ENCODE measurements at regions not wholly inside any gene's neighbourhood (a gene's known extent, or its start where the extent isn't known, plus 50 kb on each side); places are given as distances from the start of the nearest gene placed in this dataset.

DNA sequence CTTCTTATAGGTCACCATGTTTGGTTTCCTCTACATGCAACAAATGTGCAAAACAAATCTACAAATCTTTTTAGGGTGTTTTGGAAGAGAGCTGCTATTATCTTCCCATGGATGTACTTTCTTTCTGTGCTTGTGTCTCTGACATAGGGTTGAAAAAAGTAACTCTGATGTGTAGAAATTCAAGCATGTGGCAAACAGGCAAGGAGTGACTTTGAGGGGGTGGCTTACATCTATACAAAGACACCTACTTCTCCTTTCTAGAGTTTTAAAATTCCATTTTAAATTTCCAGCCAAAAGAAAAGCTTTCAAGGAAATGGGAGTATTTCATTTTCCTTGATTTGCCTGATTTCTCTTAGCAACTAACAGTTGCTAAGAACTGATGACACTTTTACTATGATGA, 904.8 kb upstream of the CELF4 start:
- H3K27me3 ChIP-seq (replicated peaks; ENCODE audit: insufficient read depth) = no peaks in the 10 kb centered on the region
- no peak for ATAC-seq (ENCODE audit: insufficient number of reproducible peaks, low FRiP score, low read depth)
- H3K27ac ChIP-seq = no peak overlapping the region
- no peak overlapping the region for H3K4me3 ChIP-seq
- TF ChIP-seq, protein P1, sequence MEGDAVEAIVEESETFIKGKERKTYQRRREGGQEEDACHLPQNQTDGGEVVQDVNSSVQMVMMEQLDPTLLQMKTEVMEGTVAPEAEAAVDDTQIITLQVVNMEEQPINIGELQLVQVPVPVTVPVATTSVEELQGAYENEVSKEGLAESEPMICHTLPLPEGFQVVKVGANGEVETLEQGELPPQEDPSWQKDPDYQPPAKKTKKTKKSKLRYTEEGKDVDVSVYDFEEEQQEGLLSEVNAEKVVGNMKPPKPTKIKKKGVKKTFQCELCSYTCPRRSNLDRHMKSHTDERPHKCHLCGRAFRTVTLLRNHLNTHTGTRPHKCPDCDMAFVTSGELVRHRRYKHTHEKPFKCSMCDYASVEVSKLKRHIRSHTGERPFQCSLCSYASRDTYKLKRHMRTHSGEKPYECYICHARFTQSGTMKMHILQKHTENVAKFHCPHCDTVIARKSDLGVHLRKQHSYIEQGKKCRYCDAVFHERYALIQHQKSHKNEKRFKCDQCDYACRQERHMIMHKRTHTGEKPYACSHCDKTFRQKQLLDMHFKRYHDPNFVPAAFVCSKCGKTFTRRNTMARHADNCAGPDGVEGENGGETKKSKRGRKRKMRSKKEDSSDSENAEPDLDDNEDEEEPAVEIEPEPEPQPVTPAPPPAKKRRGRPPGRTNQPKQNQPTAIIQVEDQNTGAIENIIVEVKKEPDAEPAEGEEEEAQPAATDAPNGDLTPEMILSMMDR (IDR thresholded peaks at IDR 0.05) = no peak
- no peaks in the 10 kb centered on the region for H3K4me1 ChIP-seq (ENCODE audit: control insufficient read depth in 1 of 2, low read depth in 2 of 2)
- no peaks in the 10 kb centered on the region for H3K9me3 ChIP-seq
- no peak for DNase-seq (ENCODE audit: low spot score)
- H3K36me3 ChIP-seq = no peaks in the 10 kb centered on the region

DNA sequence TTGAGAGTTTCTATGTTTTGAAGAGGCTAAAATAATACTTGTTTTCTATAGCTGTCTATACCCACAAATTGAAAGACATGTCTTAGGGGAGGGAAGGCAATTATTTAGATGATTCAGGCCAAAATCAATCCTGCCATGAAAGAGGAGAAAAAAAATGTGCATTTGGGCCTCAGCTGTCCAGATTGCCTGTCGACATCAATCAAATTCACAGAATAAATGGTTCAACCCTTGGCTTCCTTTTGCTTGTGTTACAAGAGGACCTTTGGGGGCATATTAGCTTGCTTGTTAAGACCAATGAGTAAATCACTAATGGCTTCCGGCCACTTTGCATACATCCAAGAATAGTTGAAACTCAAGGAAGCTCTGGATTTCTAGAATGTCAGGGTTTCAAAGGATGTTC, 900.8 kb upstream of the CELF4 start:
- Histone ChIP-seq H3K9me3 (no peaks in the 10 kb centered on the region), H3K4me3 (no peak overlapping the region), H3K27ac (no peak overlapping the region), H3K27me3 (replicated peaks; ENCODE audit: insufficient read depth) (no peaks in the 10 kb centered on the region), H3K36me3 (no peaks in the 10 kb centered on the region), H3K4me1 (ENCODE audit: control insufficient read depth in 1 of 2, low read depth in 2 of 2) (no peaks in the 10 kb centered on the region)
- TF ChIP-seq, protein P1 (IDR thresholded peaks at IDR 0.05) = no peak
- DNase-seq (ENCODE audit: low spot score) (no peak), ATAC-seq (ENCODE audit: insufficient number of reproducible peaks, low FRiP score, low read depth) (no peak)

DNA sequence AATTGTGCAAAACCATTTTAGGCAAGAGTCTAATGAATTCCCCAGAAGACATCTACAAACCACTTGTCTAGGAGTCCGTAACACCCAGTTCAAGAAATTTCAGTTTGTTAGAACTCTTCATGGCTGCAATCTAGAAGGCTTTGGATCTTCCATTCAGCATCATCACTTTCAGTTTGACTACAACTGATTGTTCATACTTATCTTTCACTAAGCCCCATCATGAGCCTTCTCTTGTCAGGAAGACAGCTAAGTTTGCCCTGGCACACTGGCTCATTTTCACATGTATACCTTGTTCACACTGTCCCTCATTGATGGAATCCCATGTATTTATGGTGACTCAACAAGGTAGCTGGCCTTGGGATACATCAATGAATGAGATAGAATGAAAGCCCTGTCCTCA, 898.4 kb upstream of the CELF4 start:
- Histone ChIP-seq H3K27me3 (replicated peaks; ENCODE audit: insufficient read depth) (no peaks in the 10 kb centered on the region), H3K4me3 (no peak overlapping the region), H3K4me1 (ENCODE audit: control insufficient read depth in 1 of 2, low read depth in 2 of 2) (no peaks in the 10 kb centered on the region), H3K27ac (no peak overlapping the region), H3K9me3 (no peaks in the 10 kb centered on the region), H3K36me3 (no peaks in the 10 kb centered on the region)
- ATAC-seq (ENCODE audit: insufficient number of reproducible peaks, low FRiP score, low read depth) = no peak
- TF ChIP-seq, protein P1 (IDR thresholded peaks at IDR 0.05) = no peak
- DNase-seq (ENCODE audit: low spot score) = no peak

DNA sequence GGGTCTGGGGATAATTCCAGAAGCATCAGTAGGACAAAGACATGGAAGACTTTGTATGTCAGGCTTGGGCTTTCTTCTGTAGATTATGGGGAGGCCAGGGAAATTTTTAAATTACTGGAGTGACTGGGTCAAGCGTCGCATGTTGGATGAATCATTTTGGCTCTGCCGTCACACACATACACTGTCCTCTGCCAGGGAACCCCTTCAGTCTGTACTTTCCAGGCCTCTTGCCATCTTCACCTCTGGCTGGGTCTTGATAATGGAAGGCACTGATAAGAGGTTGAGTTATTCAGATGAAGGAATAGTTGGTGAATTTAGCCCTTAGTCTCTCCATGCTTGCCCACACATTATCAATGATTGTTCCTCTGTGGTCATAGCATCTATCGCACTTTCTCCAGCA, 895.1 kb upstream of the CELF4 start:
- TF ChIP-seq, protein P1 (IDR thresholded peaks at IDR 0.05) = no peak
- Histone ChIP-seq H3K27ac (no peak overlapping the region), H3K36me3 (no peaks in the 10 kb centered on the region), H3K9me3 (no peaks in the 10 kb centered on the region), H3K4me1 (ENCODE audit: control insufficient read depth in 1 of 2, low read depth in 2 of 2) (no peaks in the 10 kb centered on the region), H3K4me3 (no peak overlapping the region), H3K27me3 (replicated peaks; ENCODE audit: insufficient read depth) (no peaks in the 10 kb centered on the region)
- no peak for ATAC-seq (ENCODE audit: insufficient number of reproducible peaks, low FRiP score, low read depth)
- no peak for DNase-seq (ENCODE audit: low spot score)

DNA sequence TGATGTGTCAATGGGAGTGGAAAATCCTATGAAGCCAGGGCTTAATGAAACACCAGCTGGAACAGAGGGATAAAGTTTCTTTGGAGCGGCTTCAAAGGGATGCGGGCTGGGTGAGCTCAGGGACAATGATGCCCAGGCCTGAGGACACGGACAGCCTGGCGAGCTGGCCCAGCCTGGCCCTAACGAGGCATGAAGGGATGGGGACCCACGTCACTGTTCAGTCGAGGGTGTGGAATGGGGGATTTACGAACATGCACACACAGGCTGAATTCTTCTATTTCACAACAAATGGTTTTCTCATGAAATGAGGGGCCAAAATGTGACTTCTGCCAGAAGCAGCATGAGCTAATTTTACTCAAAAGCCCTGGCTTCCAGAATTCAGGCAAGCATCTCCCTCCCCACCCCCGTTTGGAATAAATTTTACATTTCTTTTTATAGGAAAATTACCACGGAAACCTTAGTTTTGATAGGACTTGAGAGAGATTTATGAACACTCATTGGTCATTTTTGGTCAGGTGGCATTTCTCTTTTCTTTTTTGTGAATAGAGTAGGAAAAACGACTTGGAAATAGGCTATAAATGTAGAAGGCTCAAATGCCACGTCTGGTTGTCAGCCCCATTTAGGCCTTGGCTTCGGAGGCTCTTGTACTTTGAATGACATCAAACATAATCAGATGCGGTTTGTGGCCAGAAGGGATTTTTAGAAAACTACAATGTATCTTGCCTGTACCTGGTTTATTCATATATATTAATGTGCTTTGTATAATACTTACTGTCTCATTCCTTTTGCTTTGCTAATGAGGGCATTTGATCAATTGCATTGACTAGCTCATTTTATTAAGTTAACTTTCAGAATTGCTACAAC, 893.8 kb upstream of the CELF4 start:
- ATAC-seq (ENCODE audit: insufficient number of reproducible peaks, low FRiP score, low read depth) (no peak), DNase-seq (ENCODE audit: low spot score) (no peak)
- no peak overlapping the region for H3K4me3 ChIP-seq
- H3K27me3 ChIP-seq (replicated peaks; ENCODE audit: insufficient read depth) = no peaks in the 10 kb centered on the region
- H3K27ac ChIP-seq = no peak overlapping the region
- H3K36me3 ChIP-seq = no peaks in the 10 kb centered on the region
- H3K4me1 ChIP-seq (ENCODE audit: control insufficient read depth in 1 of 2, low read depth in 2 of 2) = no peaks in the 10 kb centered on the region
- H3K9me3 ChIP-seq = no peaks in the 10 kb centered on the region
- TF ChIP-seq, protein P1 (IDR thresholded peaks at IDR 0.05) = no peak
